NCI-H2171 (cell line): ENCODE measurements at regions not wholly inside any gene's neighbourhood (a gene's known extent, or its start where the extent isn't known, plus 50 kb on each side); places are given as distances from the start of the nearest gene placed in this dataset.

Experiments used
- DNase-seq: peaks from one replicate; lab custom pipeline; 2025; lab: John Stamatoyannopoulos, UW

GRCh38 chr4:101593666-101594065 lies 196.9 kb upstream of the BANK1 start:
- DNase-seq = no peak

GRCh38 chr4:101584306-101584705 lies 206.2 kb upstream of the BANK1 start:
- no peak for DNase-seq

- no peak for DNase-seq
These were observed 215.8 kb upstream of the PPP3CA start for GRCh38 chr4:101563126-101563525.

GRCh38 chr4:101556842-101557241 lies 209.5 kb upstream of the PPP3CA start:
- DNase-seq = no peak

- no peak for DNase-seq
These were observed 208.1 kb upstream of the PPP3CA start for GRCh38 chr4:101555341-101555880.

GRCh38 chr4:101540336-101540735 lies 193.0 kb upstream of the PPP3CA start:
- no peak for DNase-seq

GRCh38 chr4:101528526-101528925 lies 181.2 kb upstream of the PPP3CA start:
- no peak for DNase-seq

GRCh38 chr4:101527188-101527587 lies 179.9 kb upstream of the PPP3CA start:
- no peak for DNase-seq

- no peak for DNase-seq
These were observed 168.2 kb upstream of the PPP3CA start for GRCh38 chr4:101515566-101515965.

GRCh38 chr4:101515099-101515498 lies 167.8 kb upstream of the PPP3CA start:
- no peak for DNase-seq

GRCh38 chr4:101512416-101512815 lies 165.1 kb upstream of the PPP3CA start:
- no peak for DNase-seq

- no peak for DNase-seq
These were observed 154.1 kb upstream of the PPP3CA start for GRCh38 chr4:101501421-101501820.

- DNase-seq = no peak
These were observed 153.4 kb upstream of the PPP3CA start for GRCh38 chr4:101500742-101501141.

- no peak for DNase-seq
These were observed 127.9 kb upstream of the PPP3CA start for GRCh38 chr4:101475246-101475645.

- no peak for DNase-seq
These were observed 123.9 kb upstream of the PPP3CA start for GRCh38 chr4:101471201-101471600.

- no peak for DNase-seq
These were observed 117.3 kb upstream of the PPP3CA start for GRCh38 chr4:101464596-101464995.

GRCh38 chr4:101458914-101459313 lies 111.6 kb upstream of the PPP3CA start:
- DNase-seq = no peak

- DNase-seq = no peak
These were observed 111.1 kb upstream of the PPP3CA start for GRCh38 chr4:101458473-101458872.

GRCh38 chr4:101451086-101451485 lies 103.8 kb upstream of the PPP3CA start:
- DNase-seq = no peak

- no peak for DNase-seq
These were observed 94.1 kb upstream of the PPP3CA start for GRCh38 chr4:101441446-101441845.

GRCh38 chr4:101439926-101440325 lies 92.6 kb upstream of the PPP3CA start:
- no peak for DNase-seq

GRCh38 chr4:101421386-101421785 lies 74.1 kb upstream of the PPP3CA start:
- no peak for DNase-seq

- no peak for DNase-seq
These were observed 73.3 kb upstream of the PPP3CA start for GRCh38 chr4:101420661-101421060.

- peak; percentile 6 for DNase-seq
These were observed 72.2 kb upstream of the PPP3CA start for GRCh38 chr4:101419336-101420135.
